ENCODE measurements at regions not wholly inside any gene's neighbourhood (a gene's known extent, or its start where the extent isn't known, plus 50 kb on each side); places are given as distances from the start of the nearest gene placed in this dataset.

- DNase-seq, result no peak
These were observed 691.0 kb upstream of the SORCS1 start for GRCh38 chr10:107855301-107856046.

GRCh38 chr10:107848726-107849360 lies 684.3 kb upstream of the SORCS1 start:
- DNase-seq, result no peak

- no peak for DNase-seq
These were observed 683.1 kb upstream of the SORCS1 start for GRCh38 chr10:107847620-107848019.

DNA sequence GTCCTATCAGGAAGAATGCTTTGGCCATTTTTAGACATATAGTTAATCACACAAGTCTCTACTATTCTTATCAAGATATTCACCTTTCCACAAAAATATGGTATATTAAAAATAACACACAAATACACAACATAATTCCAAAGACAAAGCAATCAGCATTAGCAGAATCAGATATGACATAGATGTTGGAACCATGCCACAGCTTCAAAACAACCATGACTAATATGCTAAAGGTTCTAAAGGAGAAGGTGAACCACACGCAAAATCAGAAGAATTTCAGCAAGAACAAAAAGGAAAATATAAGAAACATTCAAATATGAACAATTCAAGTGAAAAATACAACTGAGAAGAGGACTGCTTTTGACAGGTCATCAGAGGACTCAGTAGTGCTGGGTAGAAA lies 670.2 kb upstream of the SORCS1 start:
- DNase-seq, result no peak

GRCh38 chr10:107831772-107832171 lies 667.3 kb upstream of the SORCS1 start:
- no peak for DNase-seq

GRCh38 chr10:107829161-107829560 lies 664.7 kb upstream of the SORCS1 start:
- no peak for DNase-seq

GRCh38 chr10:107826171-107826570 lies 661.7 kb upstream of the SORCS1 start:
- DNase-seq, result no peak

DNA sequence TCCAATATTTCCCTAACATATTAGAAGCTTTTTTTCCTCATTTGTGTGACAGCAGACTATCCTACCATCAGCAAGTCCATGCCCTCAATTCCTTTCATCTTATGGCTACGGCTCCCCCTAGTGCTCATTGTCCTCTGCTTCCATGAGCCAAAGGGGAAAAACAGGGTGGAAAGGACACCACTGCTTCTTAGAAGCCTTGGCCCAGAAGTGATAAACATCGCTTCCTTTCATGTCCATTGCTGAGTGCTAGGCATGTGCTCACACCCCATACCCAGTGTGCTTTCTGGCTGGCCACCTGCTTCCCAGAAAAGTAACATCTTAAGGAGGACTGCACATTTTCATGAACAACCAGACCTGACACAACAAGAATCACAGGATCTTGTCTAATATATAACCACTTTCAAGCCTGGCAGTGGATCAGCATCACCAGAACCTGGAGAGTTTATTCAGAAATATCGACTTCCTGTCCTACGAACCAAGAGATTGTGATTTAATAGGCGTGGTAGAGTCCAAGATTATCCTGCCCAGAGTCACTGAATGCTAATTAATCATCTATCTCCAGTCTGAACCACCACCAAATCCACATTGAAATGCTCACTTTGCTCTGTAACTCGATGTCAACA lies 650.5 kb upstream of the SORCS1 start:
- DNase-seq, result no peak

GRCh38 chr10:107813451-107814162 lies 649.1 kb upstream of the SORCS1 start:
- no peak for DNase-seq

DNA sequence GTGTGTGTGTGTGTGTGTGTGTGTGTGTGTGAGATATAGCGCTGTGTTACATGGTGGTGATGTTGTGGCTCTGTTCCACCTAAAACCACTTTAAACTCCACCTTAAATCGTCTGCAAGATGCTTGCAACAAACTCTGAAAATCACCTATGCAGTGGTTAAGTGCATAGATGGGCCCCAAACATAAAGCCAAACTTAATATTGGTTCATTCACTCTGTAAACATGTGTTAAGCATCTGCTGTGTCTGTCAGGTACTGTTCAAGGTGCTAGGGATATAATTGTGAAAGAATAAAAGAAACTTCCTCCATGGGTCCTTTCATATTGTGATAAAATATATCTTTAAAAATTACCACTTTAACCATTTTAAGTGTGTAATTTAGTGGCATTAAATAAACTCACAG lies 645.4 kb upstream of the SORCS1 start:
- DNase-seq, result no peak

- no peak for DNase-seq
These were observed 643.3 kb upstream of the SORCS1 start for GRCh38 chr10:107807836-107808235.

DNA sequence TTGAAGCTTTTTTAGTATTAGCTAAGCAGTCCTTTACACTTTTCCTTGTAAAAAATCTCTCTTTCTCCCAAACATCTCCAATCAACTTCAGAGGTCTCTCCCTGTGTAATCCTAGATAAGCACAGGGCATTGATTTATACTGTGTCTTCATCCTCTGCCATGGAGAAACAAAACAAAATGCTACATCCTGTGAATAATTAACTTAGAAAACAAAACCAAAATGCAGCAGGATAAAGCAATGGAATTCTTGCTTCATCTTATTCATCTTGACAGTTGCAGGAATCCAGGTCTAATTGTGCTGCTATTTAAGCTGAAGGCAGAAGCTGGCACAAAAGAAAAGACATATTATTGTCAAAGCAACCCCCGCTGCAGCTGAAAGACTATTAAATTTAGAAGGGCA lies 641.5 kb upstream of the SORCS1 start:
- no peak for DNase-seq

- no peak for DNase-seq
These were observed 639.0 kb upstream of the SORCS1 start for GRCh38 chr10:107803546-107803945.

GRCh38 chr10:107800061-107800460 lies 635.6 kb upstream of the SORCS1 start:
- DNase-seq, result no peak

- DNase-seq, result no peak
These were observed 625.8 kb upstream of the SORCS1 start for GRCh38 chr10:107790271-107790670.

DNA sequence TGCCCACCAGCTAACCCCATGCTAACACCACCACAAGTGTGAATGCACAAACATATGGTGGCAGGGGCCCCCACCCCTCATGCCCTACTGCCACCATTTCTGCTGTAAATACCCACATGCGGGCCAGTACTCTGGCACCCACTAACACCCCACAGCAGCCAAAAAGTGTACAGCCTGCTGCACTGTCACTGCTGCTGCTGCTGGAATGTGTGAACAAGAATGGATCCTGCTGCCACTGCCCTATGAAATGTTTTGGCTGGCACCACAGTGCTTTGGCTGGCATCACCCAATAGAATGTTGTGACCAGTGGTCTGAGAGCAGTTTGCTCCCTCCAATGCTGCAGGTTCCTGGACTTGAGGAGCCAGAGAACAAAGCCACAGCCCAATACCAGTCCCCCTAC lies 606.6 kb upstream of the SORCS1 start:
- no peak for DNase-seq

GRCh38 chr10:107767185-107767584 lies 602.7 kb upstream of the SORCS1 start:
- DNase-seq, result no peak

GRCh38 chr10:107754814-107755213 lies 590.3 kb upstream of the SORCS1 start:
- DNase-seq, result no peak

DNA sequence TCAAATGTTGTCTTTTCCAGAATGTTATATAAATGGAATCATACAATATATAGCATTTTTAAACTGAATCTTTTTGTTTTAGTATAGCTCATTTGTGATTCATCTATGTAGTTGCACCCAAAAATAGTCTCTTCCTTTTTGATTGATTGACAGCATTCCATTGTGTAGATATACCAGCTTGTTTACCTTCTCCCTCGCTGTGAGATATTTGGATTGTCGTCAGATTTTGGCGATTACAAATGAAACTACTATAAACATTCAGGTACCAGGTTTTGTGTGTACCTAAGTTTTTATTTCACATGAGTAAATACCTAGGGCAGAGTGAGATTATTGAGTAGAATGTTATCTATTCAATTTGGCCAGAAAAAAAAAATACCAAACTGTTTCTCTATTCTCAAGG lies 584.7 kb upstream of the SORCS1 start:
- DNase-seq, result no peak

DNA sequence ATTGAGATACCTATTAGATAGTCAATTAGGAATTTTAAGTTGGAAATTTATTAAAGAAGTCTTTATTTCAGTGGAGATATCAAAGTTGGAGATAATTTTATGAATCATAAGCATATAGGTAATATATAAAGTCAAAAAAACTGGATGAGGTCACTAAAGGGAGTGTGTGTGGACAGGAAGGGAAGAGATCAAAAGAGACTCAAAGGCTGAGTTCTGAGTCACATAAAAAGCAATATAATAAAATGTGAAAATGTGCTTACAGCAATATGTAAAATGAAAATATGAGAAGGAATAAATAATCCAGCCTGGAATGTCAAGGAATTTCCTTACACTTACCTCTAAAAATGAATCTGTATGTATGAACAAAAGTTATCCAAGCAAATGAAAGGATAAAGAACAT lies 583.3 kb upstream of the SORCS1 start:
- DNase-seq, result no peak

GRCh38 chr10:107741971-107742370 lies 577.5 kb upstream of the SORCS1 start:
- DNase-seq, result no peak

DNA sequence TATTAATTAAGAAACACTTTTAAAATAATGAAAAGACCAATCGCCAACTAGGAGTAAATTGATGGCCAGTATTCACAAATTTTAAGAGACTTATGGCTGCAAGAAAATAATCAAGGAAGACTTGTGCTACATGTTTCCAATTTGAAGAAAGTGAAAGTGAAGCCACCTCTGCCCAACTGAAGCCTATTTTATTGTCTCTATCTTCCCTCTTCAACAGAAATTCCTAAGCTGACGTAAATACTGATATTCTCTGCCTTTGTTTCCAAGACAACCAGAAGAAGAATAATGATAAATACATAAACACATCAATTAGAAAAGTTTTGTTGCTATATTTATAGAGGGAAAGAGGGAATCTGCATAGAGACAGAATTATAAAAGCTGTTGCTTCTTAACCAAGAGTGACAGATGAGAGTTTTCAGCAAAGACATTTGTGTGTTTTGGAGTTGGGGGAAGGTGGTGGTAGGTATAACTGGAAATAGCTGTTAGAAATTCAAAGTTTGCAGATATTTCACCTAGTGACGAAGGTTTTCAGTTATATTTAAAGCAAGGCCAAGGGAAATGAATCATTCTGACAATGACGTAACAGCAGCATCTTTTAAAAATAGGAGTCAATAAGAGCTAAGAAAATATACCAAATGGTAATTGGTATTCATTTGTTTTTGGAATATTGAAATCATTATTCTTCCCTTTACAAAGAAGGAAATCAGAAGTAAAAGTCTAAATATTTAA lies 576.6 kb upstream of the SORCS1 start:
- DNase-seq, result no peak

DNA sequence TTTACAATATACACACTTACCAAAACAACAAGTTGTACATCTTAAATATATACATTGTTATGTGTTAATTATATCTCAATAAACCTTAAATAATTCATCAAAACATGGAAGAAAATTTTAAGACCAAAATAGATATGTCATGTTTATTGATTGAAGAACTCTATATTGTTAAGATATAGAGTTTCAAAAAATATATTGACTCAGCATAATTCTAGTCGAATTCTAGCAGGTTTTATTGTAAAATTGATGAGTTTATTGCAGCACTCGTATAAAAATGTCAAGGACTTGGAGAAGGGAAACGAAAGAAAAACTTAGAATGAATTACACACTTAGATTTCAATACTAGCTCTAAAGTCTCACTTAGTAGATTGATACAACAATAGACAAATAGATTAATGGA lies 575.4 kb upstream of the SORCS1 start:
- DNase-seq, result no peak

Data from CD4-positive, alpha-beta T cell treated with Interleukin-21 for 1 hour (primary cell).